ENCODE measurements at regions not wholly inside any gene's neighbourhood (a gene's known extent, or its start where the extent isn't known, plus 50 kb on each side); places are given as distances from the start of the nearest gene placed in this dataset.

DNA sequence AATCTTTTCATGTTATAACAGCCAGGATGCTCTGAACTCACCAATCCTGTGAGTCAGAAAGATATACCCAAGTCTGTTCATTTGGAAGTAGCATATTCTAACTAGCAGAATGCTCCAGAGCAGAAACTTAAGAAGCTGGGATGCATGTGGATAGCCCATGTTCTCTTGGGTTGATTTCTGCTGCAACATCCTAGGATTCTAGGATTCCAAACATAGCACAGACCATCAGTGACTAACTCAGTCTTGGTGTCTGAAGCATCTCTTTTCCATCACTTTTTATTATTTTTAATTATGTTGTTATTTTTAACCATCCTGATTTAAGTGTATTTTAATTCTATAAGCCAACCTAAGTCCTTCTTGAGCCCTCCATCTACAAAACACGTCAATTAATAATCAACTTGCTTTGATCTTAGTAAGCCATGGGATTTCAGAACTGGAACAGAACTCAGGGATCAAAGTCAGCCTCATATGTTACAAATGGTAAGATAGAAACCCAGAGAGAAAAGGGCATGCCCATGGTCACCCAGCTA lies 85.4 kb downstream of the OSR1 start:
- H3K9ac ChIP-seq (ENCODE audit: control insufficient read depth, extremely low read depth, insufficient read depth, low read length), result no peak overlapping the region
- no peak overlapping the region for H2AFZ ChIP-seq (ENCODE audit: control insufficient read depth, low read length)
- H3K4me3 ChIP-seq (ENCODE audit: control insufficient read depth in 2 of 3, extremely low read depth in 1 of 3, insufficient read depth in 2 of 3, low read depth in 1 of 3, low read length in 3 of 3), result no peak overlapping the region
- DNase-seq (ENCODE audit: low read depth, low spot score) (no peak), FAIRE-seq (no peak)
- H3K79me2 ChIP-seq (ENCODE audit: control insufficient read depth, insufficient read depth, low read length), result no peaks in the 10 kb centered on the region
- TF ChIP-seq EZH2 (IDR thresholded peaks at IDR 0.05; ENCODE audit: low read length), result no peak
- no peaks in the 10 kb centered on the region for H3K36me3 ChIP-seq (ENCODE audit: control insufficient read depth in 2 of 2, extremely low read depth in 1 of 2, insufficient read depth in 2 of 2, low read length in 2 of 2)
- H3K4me2 ChIP-seq (ENCODE audit: control insufficient read depth, extremely low read depth, insufficient read depth, low read depth, low read length), result no peak overlapping the region
- dilution Hi-C loops (cut with MboI; ENCODE audit: extremely low pct_ligation_motif_present, low sequenced_read_pairs), result no loop called here
- no peaks in the 10 kb centered on the region for H3K9me1 ChIP-seq (ENCODE audit: control insufficient read depth, extremely low read depth, insufficient read depth, low read length)
- no peaks in the 10 kb centered on the region for H3K4me1 ChIP-seq (ENCODE audit: control insufficient read depth, extremely low read depth, insufficient read depth, low read length)
- H3K9me3 ChIP-seq (ENCODE audit: control insufficient read depth, low read depth, low read length), result no peaks in the 10 kb centered on the region
- no peak overlapping the region for H3K27ac ChIP-seq (ENCODE audit: control insufficient read depth, insufficient read depth, low read length)
- no peaks in the 10 kb centered on the region for H4K20me1 ChIP-seq (ENCODE audit: control insufficient read depth, extremely low read depth, insufficient read depth, low read length)
- no peaks in the 10 kb centered on the region for H3K27me3 ChIP-seq (ENCODE audit: control insufficient read depth, extremely low read depth, insufficient read depth, low read length)

DNA sequence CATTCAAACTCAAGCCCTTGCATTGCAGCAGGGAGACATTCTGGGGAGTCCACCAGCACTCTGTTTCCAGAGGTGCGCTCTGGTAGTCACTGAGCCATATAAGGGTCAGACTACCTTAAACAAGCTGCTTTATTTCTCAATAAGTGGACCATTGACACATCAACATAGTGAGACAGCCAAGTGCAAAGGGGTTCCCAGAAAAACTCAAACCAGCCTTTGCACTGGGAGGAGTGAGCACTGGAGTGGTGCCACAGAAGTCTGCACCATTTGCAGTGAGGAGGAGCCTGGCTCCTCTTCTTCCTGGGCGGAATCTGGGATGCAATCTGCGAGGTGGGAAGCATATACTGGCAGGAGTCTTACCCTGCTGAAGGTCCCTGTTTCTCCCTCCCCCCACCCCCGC lies 86.4 kb downstream of the OSR1 start:
- Histone ChIP-seq H2AFZ (ENCODE audit: control insufficient read depth, low read length) (no peak overlapping the region), H3K4me2 (ENCODE audit: control insufficient read depth, extremely low read depth, insufficient read depth, low read depth, low read length) (no peak overlapping the region), H3K27me3 (ENCODE audit: control insufficient read depth, extremely low read depth, insufficient read depth, low read length) (no peaks in the 10 kb centered on the region), H3K4me3 (ENCODE audit: control insufficient read depth in 2 of 3, extremely low read depth in 1 of 3, insufficient read depth in 2 of 3, low read depth in 1 of 3, low read length in 3 of 3) (no peak overlapping the region), H3K79me2 (ENCODE audit: control insufficient read depth, insufficient read depth, low read length) (no peaks in the 10 kb centered on the region), H3K27ac (ENCODE audit: control insufficient read depth, insufficient read depth, low read length) (no peak overlapping the region), H3K36me3 (ENCODE audit: control insufficient read depth in 2 of 2, extremely low read depth in 1 of 2, insufficient read depth in 2 of 2, low read length in 2 of 2) (no peaks in the 10 kb centered on the region), H3K4me1 (ENCODE audit: control insufficient read depth, extremely low read depth, insufficient read depth, low read length) (no peaks in the 10 kb centered on the region), H3K9me3 (ENCODE audit: control insufficient read depth, low read depth, low read length) (no peaks in the 10 kb centered on the region), H3K9ac (ENCODE audit: control insufficient read depth, extremely low read depth, insufficient read depth, low read length) (no peak overlapping the region), H4K20me1 (ENCODE audit: control insufficient read depth, extremely low read depth, insufficient read depth, low read length) (no peaks in the 10 kb centered on the region), H3K9me1 (ENCODE audit: control insufficient read depth, extremely low read depth, insufficient read depth, low read length) (no peaks in the 10 kb centered on the region)
- DNase-seq (ENCODE audit: low read depth, low spot score) (no peak), FAIRE-seq (no peak)
- TF ChIP-seq EZH2 (IDR thresholded peaks at IDR 0.05; ENCODE audit: low read length) (no peak), CTCF (optimal IDR thresholded peaks at IDR 0.05 in 1 of 3, IDR thresholded peaks at IDR 0.05 in 1 of 3, conservative IDR thresholded peaks at IDR 0.05 in 1 of 3; ENCODE audit: extremely low read depth in 1 of 3, insufficient read depth in 2 of 3, low read length in 3 of 3) (no peak)
- dilution Hi-C loops (cut with MboI; ENCODE audit: extremely low pct_ligation_motif_present, low sequenced_read_pairs), result no loop called here

- Histone ChIP-seq H3K4me1 (ENCODE audit: control insufficient read depth, extremely low read depth, insufficient read depth, low read length) (no peaks in the 10 kb centered on the region), H3K4me2 (ENCODE audit: control insufficient read depth, extremely low read depth, insufficient read depth, low read depth, low read length) (no peak overlapping the region), H3K27ac (ENCODE audit: control insufficient read depth, insufficient read depth, low read length) (no peak overlapping the region), H3K79me2 (ENCODE audit: control insufficient read depth, insufficient read depth, low read length) (no peaks in the 10 kb centered on the region), H3K9me3 (ENCODE audit: control insufficient read depth, low read depth, low read length) (no peaks in the 10 kb centered on the region), H3K36me3 (ENCODE audit: control insufficient read depth in 2 of 2, extremely low read depth in 1 of 2, insufficient read depth in 2 of 2, low read length in 2 of 2) (no peaks in the 10 kb centered on the region), H3K27me3 (ENCODE audit: control insufficient read depth, extremely low read depth, insufficient read depth, low read length) (no peaks in the 10 kb centered on the region), H2AFZ (ENCODE audit: control insufficient read depth, low read length) (no peak overlapping the region), H3K4me3 (ENCODE audit: control insufficient read depth in 2 of 3, extremely low read depth in 1 of 3, insufficient read depth in 2 of 3, low read depth in 1 of 3, low read length in 3 of 3) (no peak overlapping the region), H3K9me1 (ENCODE audit: control insufficient read depth, extremely low read depth, insufficient read depth, low read length) (no peaks in the 10 kb centered on the region), H3K9ac (ENCODE audit: control insufficient read depth, extremely low read depth, insufficient read depth, low read length) (no peak overlapping the region), H4K20me1 (ENCODE audit: control insufficient read depth, extremely low read depth, insufficient read depth, low read length) (no peaks in the 10 kb centered on the region)
- TF ChIP-seq CTCF (optimal IDR thresholded peaks at IDR 0.05 in 1 of 3, IDR thresholded peaks at IDR 0.05 in 1 of 3, conservative IDR thresholded peaks at IDR 0.05 in 1 of 3; ENCODE audit: extremely low read depth in 1 of 3, insufficient read depth in 2 of 3, low read length in 3 of 3) (no peak), EZH2 (IDR thresholded peaks at IDR 0.05; ENCODE audit: low read length) (no peak)
- FAIRE-seq (no peak), DNase-seq (ENCODE audit: low read depth, low spot score) (no peak)
- dilution Hi-C loops (cut with MboI; ENCODE audit: extremely low pct_ligation_motif_present, low sequenced_read_pairs), result no loop called here
Observed at GRCh38 chr2:19264852-19265251, 93.6 kb downstream of the OSR1 start.

Measured in keratinocyte (primary cell).